PFSK-1 (cell line): ENCODE measurements at regions not wholly inside any gene's neighbourhood (a gene's known extent, or its start where the extent isn't known, plus 50 kb on each side); places are given as distances from the start of the nearest gene placed in this dataset.

Experiments
- POLR2AphosphoS5 ChIP-seq: IDR thresholded peaks from 2 replicates; pipeline ENCODE4 v1.6.1; 2012; ENCODE audit warnings: low read depth, mild to moderate bottlenecking, control low read depth, low read length, moderate library complexity
- REST ChIP-seq, 2 experiments: IDR thresholded peaks; 2 replicates each; pipeline versions ENCODE4 v1.6.1 to v1.8.0; 2011 to 2012; ENCODE audit warnings: low read depth in 2 of 2, low read length in 2 of 2, control low read depth in 1 of 2, inconsistent platforms in 1 of 2, mild to moderate bottlenecking in 1 of 2, moderate library complexity in 1 of 2; ENCODE audit not compliant: insufficient read depth in 1 of 2

GRCh38 chr2:144967961-144968360, 448.0 kb upstream of the ZEB2 start:
- TF ChIP-seq POLR2AphosphoS5 (no peak), REST (IDR thresholded peaks at IDR 0.05; ENCODE audit: insufficient read depth in 1 of 2, low read depth in 2 of 2, low read length in 2 of 2) (no peak)
